CMK (cell line): ENCODE measurements at regions not wholly inside any gene's neighbourhood (a gene's known extent, or its start where the extent isn't known, plus 50 kb on each side); places are given as distances from the start of the nearest gene placed in this dataset.

Experiments used
- DNase-seq: peaks from one replicate; pipeline ENCODE4 v3.0.0-alpha.2; 2010; ENCODE audit warnings: low read depth

GRCh38 chr11:127490896-127491295 lies 490.3 kb upstream of the KIRREL3 start:
- DNase-seq = no peak

GRCh38 chr11:127485541-127485940 lies 485.0 kb upstream of the KIRREL3 start:
- no peak for DNase-seq

GRCh38 chr11:127481391-127481790 lies 480.8 kb upstream of the KIRREL3 start:
- DNase-seq = no peak

- no peak for DNase-seq
Measured at GRCh38 chr11:127478826-127479225, 478.3 kb upstream of the KIRREL3 start.

GRCh38 chr11:127474766-127475165 lies 474.2 kb upstream of the KIRREL3 start:
- no peak for DNase-seq

- no peak for DNase-seq
Measured at GRCh38 chr11:127472505-127472904, 471.9 kb upstream of the KIRREL3 start.

- no peak for DNase-seq
Measured at GRCh38 chr11:127471662-127472061, 471.1 kb upstream of the KIRREL3 start.

GRCh38 chr11:127470306-127470884 lies 469.8 kb upstream of the KIRREL3 start:
- no peak for DNase-seq

GRCh38 chr11:127464325-127464724 lies 463.8 kb upstream of the KIRREL3 start:
- DNase-seq = no peak

- DNase-seq = no peak
Measured at GRCh38 chr11:127462065-127462344, 461.4 kb upstream of the KIRREL3 start.

- DNase-seq = no peak
Measured at GRCh38 chr11:127461241-127462064, 460.9 kb upstream of the KIRREL3 start.

- no peak for DNase-seq
Measured at GRCh38 chr11:127458561-127458960, 458.0 kb upstream of the KIRREL3 start.

- no peak for DNase-seq
Measured at GRCh38 chr11:127454856-127455255, 454.3 kb upstream of the KIRREL3 start.

- DNase-seq = no peak
Measured at GRCh38 chr11:127452533-127452932, 452.0 kb upstream of the KIRREL3 start.

GRCh38 chr11:127451861-127452260 lies 451.3 kb upstream of the KIRREL3 start:
- no peak for DNase-seq

GRCh38 chr11:127448101-127448500 lies 447.5 kb upstream of the KIRREL3 start:
- no peak for DNase-seq

GRCh38 chr11:127445476-127445875 lies 444.9 kb upstream of the KIRREL3 start:
- DNase-seq = no peak

GRCh38 chr11:127443297-127443696 lies 442.7 kb upstream of the KIRREL3 start:
- no peak for DNase-seq

GRCh38 chr11:127440616-127441015 lies 440.0 kb upstream of the KIRREL3 start:
- DNase-seq = no peak

- no peak for DNase-seq
Measured at GRCh38 chr11:127425281-127425680, 424.7 kb upstream of the KIRREL3 start.

- no peak for DNase-seq
Measured at GRCh38 chr11:127424661-127425060, 424.1 kb upstream of the KIRREL3 start.

- no peak for DNase-seq
Measured at GRCh38 chr11:127420139-127420538, 419.6 kb upstream of the KIRREL3 start.

GRCh38 chr11:127412722-127413380 lies 412.3 kb upstream of the KIRREL3 start:
- DNase-seq = no peak
